Prostate gland (tissue), 2 donors: ENCODE measurements at regions not wholly inside any gene's neighbourhood (a gene's known extent, or its start where the extent isn't known, plus 50 kb on each side); places are given as distances from the start of the nearest gene placed in this dataset.

Experiments used
- DNase-seq: peaks from one replicate; pipeline ENCODE4 v3.0.0-alpha.2; 2019; ENCODE audit warnings: low spot score
- H3K27ac ChIP-seq, 2 donors: fragments of 200-600 bp; sonication (generic); 2 replicates each; pipeline ENCODE4 v1.5.1; 2017 to 2019
- H3K27me3 ChIP-seq: fragments of 200-600 bp; sonication (generic); replicated peaks from 2 replicates; pipeline ENCODE4 v1.5.1; 2019; ENCODE audit not compliant: insufficient read depth
- H3K36me3 ChIP-seq, 2 donors: fragments of 200-600 bp; sonication (generic); 1 replicate in 1 of 2; 2 replicates in 1 of 2; pipeline versions ENCODE4 v1.5.1 to v1.8.1; 2017 to 2019
- H3K4me1 ChIP-seq: fragments of 200-600 bp; sonication (generic); replicated peaks from 2 replicates; pipeline ENCODE4 v1.5.1; 2019
- H3K4me3 ChIP-seq, 2 donors: fragments of 200-600 bp; sonication (generic); 2 replicates each; pipeline ENCODE4 v1.5.1; 2017 to 2019
- H3K9me3 ChIP-seq: fragments of 200-600 bp; sonication (generic); 2 replicates; pipeline ENCODE4 v1.5.1; 2017
- CTCF ChIP-seq, 4 experiments: fragments of 200-600 bp in 2 of 4; fragments of 450-650 bp in 2 of 4; sonication (generic) in 2 of 4; IDR thresholded peaks; 1 replicate in 3 of 4; 2 replicates in 1 of 4; pipeline ENCODE4 v1.5.1; 2016 to 2019; ENCODE audit warnings: antibody characterized with exemption in 4 of 4, mild to moderate bottlenecking in 2 of 4, moderate library complexity in 2 of 4
- POLR2A ChIP-seq: fragments of 450-650 bp; IDR thresholded peaks from one replicate; pipeline ENCODE4 v1.6.1; 2016; ENCODE audit warnings: antibody characterized with exemption, mild to moderate bottlenecking
- POLR2AphosphoS5 ChIP-seq: sonication (generic); formaldehyde crosslinking; IDR thresholded peaks from one replicate; pipeline ENCODE4 v1.6.1; 2017; ENCODE audit warnings: antibody characterized with exemption
- WGBS: methylation state at CpG from one replicate; pipeline ENCODE4 v1.1.5; 2018; 5-methylcytosine and 5-hydroxymethylcytosine counted together
- intact Hi-C: fragments of 100-400 bp; cut with DNase I; formaldehyde crosslinking; loops from one replicate; pipeline ENCODE4 v1.14.2; 2022

- Histone ChIP-seq H3K27me3 (no peaks in the 10 kb centered on the region), H3K9me3 (no peaks in the 10 kb centered on the region), H3K4me3 (no peak overlapping the region), H3K4me1 (no peaks in the 10 kb centered on the region), H3K36me3 (no peaks in the 10 kb centered on the region), H3K27ac (no peak overlapping the region)
- DNase-seq: no peak
- no peak for TF ChIP-seq POLR2AphosphoS5
- no peak for TF ChIP-seq POLR2A
- TF ChIP-seq CTCF (IDR thresholded peaks at IDR 0.05): no peak
- intact Hi-C loops: no loop called here
- 81% methylated on average over 3 of the region's 3 CpGs for WGBS
Measured at GRCh38 chr6:76594109-76594508, 521.6 kb upstream of the IMPG1 start.

- no peaks in the 10 kb centered on the region for H3K4me1 ChIP-seq
- 77% methylated on average over 3 of the region's 3 CpGs for WGBS
- no peaks in the 10 kb centered on the region for H3K36me3 ChIP-seq
- no peaks in the 10 kb centered on the region for H3K9me3 ChIP-seq
- no peak overlapping the region for H3K27ac ChIP-seq
- no peak overlapping the region for H3K4me3 ChIP-seq
- TF ChIP-seq CTCF (IDR thresholded peaks at IDR 0.05) (no peak), POLR2A (no peak), POLR2AphosphoS5 (no peak)
- DNase-seq: no peak
- intact Hi-C loops: no loop called here
- H3K27me3 ChIP-seq: no peaks in the 10 kb centered on the region
Measured at GRCh38 chr6:76593668-76594067, 521.2 kb upstream of the IMPG1 start.

GRCh38 chr6:76592566-76592965 is 520.1 kb upstream of the IMPG1 start:
- Histone ChIP-seq H3K27me3 (no peaks in the 10 kb centered on the region), H3K4me1 (no peaks in the 10 kb centered on the region), H3K4me3 (no peak overlapping the region), H3K36me3 (no peaks in the 10 kb centered on the region), H3K27ac (no peak overlapping the region), H3K9me3 (no peaks in the 10 kb centered on the region)
- intact Hi-C loops: no loop called here
- no peak for DNase-seq
- no peak for TF ChIP-seq POLR2AphosphoS5

GRCh38 chr6:76587271-76587670 is 514.8 kb upstream of the IMPG1 start:
- intact Hi-C loops: no loop called here
- H3K4me3 ChIP-seq: no peak overlapping the region
- no peak overlapping the region for H3K27ac ChIP-seq
- DNase-seq: no peak
- TF ChIP-seq POLR2AphosphoS5 (no peak), CTCF (IDR thresholded peaks at IDR 0.05) (no peak)
- no peaks in the 10 kb centered on the region for H3K27me3 ChIP-seq
- H3K4me1 ChIP-seq: no peaks in the 10 kb centered on the region
- 34% methylated on average over 2 of the region's 2 CpGs for WGBS
- H3K9me3 ChIP-seq: no peaks in the 10 kb centered on the region
- no peaks in the 10 kb centered on the region for H3K36me3 ChIP-seq

GRCh38 chr6:76584121-76584520 is 511.7 kb upstream of the IMPG1 start:
- WGBS: 32% methylated on average over 2 of the region's 2 CpGs
- Histone ChIP-seq H3K4me3 (no peak overlapping the region), H3K27me3 (no peaks in the 10 kb centered on the region), H3K9me3 (no peaks in the 10 kb centered on the region), H3K36me3 (no peaks in the 10 kb centered on the region), H3K27ac (no peak overlapping the region), H3K4me1 (no peaks in the 10 kb centered on the region)
- TF ChIP-seq POLR2A: no peak
- TF ChIP-seq CTCF (IDR thresholded peaks at IDR 0.05): no peak
- TF ChIP-seq POLR2AphosphoS5: no peak
- intact Hi-C loops: no loop called here
- no peak for DNase-seq

GRCh38 chr6:76578746-76579145 is 506.3 kb upstream of the IMPG1 start:
- 40% methylated on average over 1 of the region's 1 CpG for WGBS
- Histone ChIP-seq H3K27me3 (no peaks in the 10 kb centered on the region), H3K4me3 (no peak overlapping the region), H3K36me3 (no peaks in the 10 kb centered on the region), H3K9me3 (no peaks in the 10 kb centered on the region), H3K27ac (no peak overlapping the region), H3K4me1 (no peaks in the 10 kb centered on the region)
- intact Hi-C loops: no loop called here
- no peak for DNase-seq
- TF ChIP-seq CTCF (IDR thresholded peaks at IDR 0.05) (no peak), POLR2AphosphoS5 (no peak), POLR2A (no peak)
